HAP-1 (cell line): ENCODE measurements at regions not wholly inside any gene's neighbourhood (a gene's known extent, or its start where the extent isn't known, plus 50 kb on each side); places are given as distances from the start of the nearest gene placed in this dataset.
A peak's percentile ranks its signal among the peaks of the same experiment; 100 is the strongest.
"Not testable (repeated sequence)": the region's sequence is repeated elsewhere in the genome, so short reads cannot be mapped to it uniquely, and the experiment has no call there.

ENCODE experiments used
- DNase-seq, 2 experiments: peaks; one replicate each; pipeline ENCODE4 v3.0.0-alpha.2; 2016 to 2020; ENCODE audit warnings: low spot score in 2 of 2
- H3K27me3 ChIP-seq: fragments of 250-450 bp; sonication (Bioruptor Pico); 2 replicates; pipeline ENCODE4 v1.5.1; 2020; ENCODE audit warnings: low read depth, mild to moderate bottlenecking, moderate library complexity
- H3K36me3 ChIP-seq: fragments of 250-450 bp; sonication (Bioruptor Pico); replicated peaks from 2 replicates; pipeline ENCODE4 v1.5.1; 2020; ENCODE audit warnings: mild to moderate bottlenecking
- H3K4me1 ChIP-seq: fragments of 250-450 bp; sonication (Bioruptor Pico); 2 replicates; pipeline ENCODE4 v1.5.1; 2020; ENCODE audit warnings: mild to moderate bottlenecking
- H3K4me3 ChIP-seq: fragments of 250-450 bp; sonication (Bioruptor Pico); 2 replicates; pipeline ENCODE4 v1.5.1; 2020; ENCODE audit warnings: mild to moderate bottlenecking, moderate library complexity
- H3K9me3 ChIP-seq: fragments of 250-450 bp; sonication (Bioruptor Pico); 2 replicates; pipeline ENCODE4 v1.5.1; 2020; ENCODE audit warnings: mild to moderate bottlenecking, moderate library complexity
- in situ Hi-C: fragments of 300-500 bp; cut with MboI; formaldehyde crosslinking; loops from 3 replicates; pipeline ENCODE4 v1.14.3; 2020; ENCODE audit warnings: low sequenced_read_pairs, inconsistent platforms, mixed read lengths

DNA sequence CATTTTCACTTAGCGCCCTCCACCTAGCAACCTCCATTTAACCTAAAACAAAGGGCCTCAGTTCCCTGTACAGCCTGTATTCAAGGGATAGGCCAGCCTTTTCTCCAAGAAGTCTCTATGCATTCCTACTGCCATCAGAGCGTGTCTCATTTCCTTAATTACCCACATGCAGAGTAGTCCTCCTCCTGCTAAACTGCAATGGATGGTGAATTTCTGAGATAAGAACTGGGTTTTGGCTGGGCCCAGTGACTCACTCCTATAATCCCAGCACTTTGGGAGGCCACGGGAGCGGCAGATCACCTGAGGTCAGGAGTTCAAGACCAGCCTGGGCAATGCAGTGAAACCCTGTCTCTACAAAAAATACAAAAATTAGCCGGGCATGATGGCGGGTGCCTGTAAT is 71.1 kb upstream of the GPR158 start:
- Histone ChIP-seq H3K9me3 (no peaks in the 10 kb centered on the region), H3K36me3 (no peaks in the 10 kb centered on the region), H3K4me1 (peaks cover 17% of the 10 kb centered on the region), H3K27me3 (no peaks in the 10 kb centered on the region), H3K4me3 (no peak overlapping the region)
- in situ Hi-C loops, result no loop called here
- no peak for DNase-seq

DNA sequence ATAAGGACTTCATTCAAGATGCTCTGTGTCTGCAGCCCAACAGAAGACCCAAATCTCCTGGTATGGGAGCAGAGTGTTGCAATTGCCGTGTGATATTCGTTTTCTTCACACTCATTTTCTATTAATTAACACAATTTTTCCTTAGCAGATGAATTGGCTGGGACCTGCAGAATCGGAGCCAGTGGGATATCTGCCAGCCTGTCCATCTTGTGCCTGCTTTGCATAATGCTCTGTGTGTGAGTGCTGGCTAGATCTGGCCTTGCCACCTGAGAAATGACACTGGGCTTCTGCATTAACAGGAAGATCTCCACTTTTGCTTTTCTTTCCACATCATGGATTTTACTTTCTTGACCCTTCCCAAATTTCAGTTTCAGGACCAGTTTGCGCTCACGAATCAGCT is 70.4 kb upstream of the GPR158 start:
- in situ Hi-C loops, result no loop called here
- DNase-seq, result no peak
- Histone ChIP-seq H3K9me3 (no peaks in the 10 kb centered on the region), H3K36me3 (no peaks in the 10 kb centered on the region), H3K27me3 (no peaks in the 10 kb centered on the region), H3K4me3 (no peak overlapping the region), H3K4me1 (peaks cover 22% of the 10 kb centered on the region)

DNA sequence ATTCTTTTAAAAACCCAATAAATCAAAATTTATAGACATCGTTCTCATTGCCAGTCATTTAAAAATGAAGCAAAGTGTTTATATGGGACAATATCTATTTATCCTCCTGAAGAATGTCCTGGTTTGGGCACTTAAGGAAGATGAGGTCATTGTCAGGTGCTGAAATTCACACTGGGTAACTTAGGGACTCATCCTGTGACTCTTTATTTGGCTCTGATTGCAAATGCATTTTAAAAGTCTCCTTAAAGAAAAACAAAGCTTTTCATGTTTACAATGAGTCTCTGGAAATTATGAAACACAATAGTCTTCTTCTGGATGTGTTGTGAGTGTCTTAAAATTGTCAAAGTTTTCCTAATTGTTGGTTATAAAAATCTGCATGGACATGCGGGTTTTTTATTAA is 69.5 kb upstream of the GPR158 start:
- Histone ChIP-seq H3K4me1 (peaks cover 22% of the 10 kb centered on the region), H3K27me3 (no peaks in the 10 kb centered on the region), H3K4me3 (no peak overlapping the region), H3K9me3 (no peaks in the 10 kb centered on the region), H3K36me3 (no peaks in the 10 kb centered on the region)
- in situ Hi-C loops, result no loop called here
- DNase-seq, result no peak

DNA sequence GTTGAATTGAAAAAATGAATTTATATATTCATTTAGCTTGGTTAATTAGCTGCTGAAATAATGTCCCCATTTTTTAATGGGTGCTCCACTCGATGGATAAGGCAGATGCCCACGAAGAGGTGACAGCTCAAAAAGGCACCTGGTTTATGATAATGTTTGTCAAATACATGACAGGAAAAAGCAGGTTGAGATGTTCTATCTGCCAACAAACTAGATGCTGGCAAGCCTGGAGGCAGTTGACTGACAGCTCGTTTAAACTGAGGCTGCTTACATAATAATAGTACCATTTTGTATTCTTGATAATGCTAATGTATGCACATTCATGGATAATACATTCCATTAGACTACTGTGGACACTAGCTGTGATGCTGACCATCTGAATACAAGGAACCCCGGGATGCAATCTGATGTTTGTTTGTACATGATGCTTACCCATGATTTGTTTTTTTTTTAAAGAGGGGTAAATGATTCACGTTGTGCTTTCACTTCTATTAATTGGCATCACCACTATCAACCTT is 69.0 kb upstream of the GPR158 start:
- Histone ChIP-seq H3K27me3 (no peaks in the 10 kb centered on the region), H3K36me3 (no peaks in the 10 kb centered on the region), H3K9me3 (no peaks in the 10 kb centered on the region), H3K4me3 (no peak overlapping the region), H3K4me1 (peaks cover 22% of the 10 kb centered on the region)
- DNase-seq, result peak; percentile 41 to 62
- in situ Hi-C loops, result no loop called here

DNA sequence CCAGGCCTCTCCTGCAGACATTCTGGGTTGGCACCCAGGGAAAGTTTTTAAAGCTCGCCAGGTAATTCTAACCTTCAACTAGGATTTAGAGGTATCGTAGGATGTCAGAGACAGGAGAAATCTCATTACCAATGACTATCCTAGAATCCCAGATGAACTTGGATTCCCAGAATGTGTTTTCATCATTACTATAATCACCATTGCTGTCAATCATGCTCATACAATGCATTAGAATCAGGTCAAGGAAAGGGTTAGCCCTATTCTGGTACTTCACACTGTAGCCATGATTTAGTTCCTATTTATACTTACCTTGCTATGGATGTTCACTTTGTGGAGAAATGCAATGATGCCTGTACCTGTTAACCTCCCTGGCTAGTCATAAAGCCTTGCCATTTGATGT is 67.0 kb upstream of the GPR158 start:
- in situ Hi-C loops, result no loop called here
- H3K4me3 ChIP-seq, result no peak overlapping the region
- no peaks in the 10 kb centered on the region for H3K36me3 ChIP-seq
- H3K9me3 ChIP-seq, result no peaks in the 10 kb centered on the region
- H3K4me1 ChIP-seq, result peaks cover 22% of the 10 kb centered on the region
- no peaks in the 10 kb centered on the region for H3K27me3 ChIP-seq
- no peak for DNase-seq

DNA sequence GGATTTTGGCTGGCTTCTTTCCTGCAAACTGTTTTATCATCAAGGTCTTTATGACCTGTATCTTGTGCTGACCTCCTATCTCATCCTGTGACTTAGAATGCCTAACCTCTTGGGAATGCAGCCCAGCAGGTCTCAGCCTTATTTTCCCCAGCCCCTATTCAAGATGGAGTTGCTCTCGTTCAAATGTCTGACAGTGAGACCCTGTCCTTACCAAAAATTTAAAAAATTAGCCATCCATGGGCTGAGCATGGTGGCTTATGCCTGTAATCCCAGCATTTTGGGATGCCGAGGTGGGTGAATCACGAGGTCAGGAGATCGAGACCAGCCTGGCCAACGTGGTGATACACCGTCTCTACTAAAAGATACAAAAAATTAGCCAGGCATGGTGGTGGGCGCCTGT is 64.9 kb upstream of the GPR158 start:
- in situ Hi-C loops, H3K4me3 ChIP-seq: not testable (repeated sequence)

DNA sequence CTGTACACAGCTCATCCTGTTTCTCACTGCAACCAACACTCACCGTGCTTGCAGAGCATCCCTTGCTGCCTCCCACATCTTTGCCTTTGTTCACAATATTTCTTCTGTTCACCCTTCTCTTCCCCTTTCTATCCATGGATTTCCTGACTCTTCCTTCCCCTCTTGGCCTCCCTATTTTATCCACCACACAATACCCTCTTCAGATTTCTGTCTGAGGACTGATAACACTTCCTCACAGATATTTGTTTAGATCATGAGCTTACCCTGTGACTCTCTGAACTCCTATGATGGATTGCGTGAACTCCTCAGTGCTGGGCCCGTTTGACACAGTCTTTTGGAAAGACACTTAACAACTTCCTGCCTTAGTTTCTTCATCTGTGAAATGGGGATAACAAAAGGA is 62.8 kb upstream of the GPR158 start:
- DNase-seq, result no peak
- H3K9me3 ChIP-seq, result no peaks in the 10 kb centered on the region
- no peaks in the 10 kb centered on the region for H3K36me3 ChIP-seq
- H3K4me1 ChIP-seq, result peaks cover 11% of the 10 kb centered on the region
- H3K27me3 ChIP-seq, result no peaks in the 10 kb centered on the region
- no peak overlapping the region for H3K4me3 ChIP-seq
- in situ Hi-C loops, result no loop called here

More for the DNA sequence above, 64.9 kb upstream of the GPR158 start:
- DNase-seq, H3K36me3 ChIP-seq, H3K27me3 ChIP-seq, H3K9me3 ChIP-seq: not testable (repeated sequence)
- H3K4me1 ChIP-seq, result peaks cover 22% of the 10 kb centered on the region

DNA sequence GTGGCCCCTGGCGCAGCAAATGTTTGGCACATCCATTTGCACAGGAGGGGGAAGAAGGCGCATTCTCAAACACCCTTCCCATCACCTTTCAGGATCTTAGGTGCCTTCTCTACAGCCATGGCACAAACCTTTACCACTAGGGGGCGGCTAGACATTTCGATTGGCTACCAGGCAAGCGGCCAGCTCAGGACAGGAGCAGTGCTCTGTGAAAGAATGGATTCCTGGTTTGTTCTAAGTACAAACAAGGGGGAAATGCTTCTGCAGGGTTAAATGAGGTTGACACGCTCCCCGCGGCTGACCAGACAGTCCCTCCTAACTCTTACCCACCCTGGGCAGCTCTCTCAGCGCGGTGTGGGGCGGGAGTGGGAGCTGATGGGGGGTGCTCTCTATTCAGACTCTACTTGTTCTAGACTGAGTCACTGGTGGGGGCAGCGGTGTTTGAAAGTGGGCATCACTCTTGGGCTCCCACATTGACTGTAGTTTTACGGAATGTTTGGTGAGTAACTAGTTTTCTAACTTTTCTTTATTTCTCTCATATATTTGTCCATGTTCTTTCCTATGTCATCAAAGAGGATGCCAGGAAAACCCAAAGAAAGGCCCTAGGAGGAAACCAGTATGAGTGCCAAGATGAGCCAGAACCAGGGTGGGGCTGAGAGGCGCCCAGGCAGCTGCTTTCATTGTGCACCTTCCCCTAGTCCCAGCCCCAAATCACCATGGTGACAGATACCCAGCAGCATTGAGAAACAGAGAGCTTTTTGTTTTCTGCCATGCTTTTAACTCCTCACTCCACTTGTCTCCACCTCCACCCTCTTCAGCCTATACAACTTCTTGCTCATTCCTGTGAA is 61.4 kb upstream of the GPR158 start:
- Histone ChIP-seq H3K4me3 (no peak overlapping the region), H3K36me3 (no peaks in the 10 kb centered on the region), H3K9me3 (no peaks in the 10 kb centered on the region), H3K4me1 (peaks cover 7% of the 10 kb centered on the region), H3K27me3 (no peaks in the 10 kb centered on the region)
- in situ Hi-C loops, result no loop called here
- peak; percentile 74 to 90 for DNase-seq

DNA sequence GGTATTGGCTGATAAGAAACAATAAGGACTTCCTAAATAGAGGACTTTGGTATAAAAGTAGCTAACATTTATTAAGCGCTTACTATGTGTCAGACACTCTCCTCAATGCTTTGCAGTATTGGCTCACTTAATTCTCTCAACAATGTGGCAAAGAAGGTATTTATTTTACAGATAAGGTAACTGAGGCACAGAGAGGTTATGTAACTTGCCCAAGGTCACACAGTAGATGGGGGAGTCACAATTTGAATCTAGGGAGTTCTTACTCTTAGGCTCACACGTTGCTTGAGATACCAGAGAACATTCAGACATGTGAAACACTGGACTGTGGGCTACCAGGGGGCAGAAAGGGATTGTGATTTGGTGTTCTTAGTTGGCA is 60.8 kb upstream of the GPR158 start:
- DNase-seq, result no peak
- in situ Hi-C loops, result no loop called here

DNA sequence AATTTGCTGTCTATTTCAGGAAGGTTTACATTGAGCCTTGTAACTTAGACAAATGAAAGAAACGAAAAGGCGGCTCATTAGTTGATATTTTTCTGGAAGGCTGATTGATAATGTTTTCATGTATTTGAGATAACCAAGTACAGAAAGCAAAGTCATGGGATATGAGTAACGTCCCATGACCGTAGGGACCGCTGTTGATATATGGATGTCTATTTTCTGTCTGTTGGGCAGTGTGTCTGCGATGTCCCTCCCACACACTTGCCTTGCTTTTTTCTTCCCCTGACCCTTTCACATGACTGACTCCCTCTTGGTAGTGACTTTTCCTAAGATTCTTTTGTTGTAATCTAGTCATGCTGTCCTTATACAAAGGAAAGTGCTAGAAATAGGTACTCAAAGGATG is 57.0 kb upstream of the GPR158 start:
- in situ Hi-C loops, result no loop called here
- no peaks in the 10 kb centered on the region for H3K36me3 ChIP-seq
- H3K4me3 ChIP-seq, result no peak overlapping the region
- DNase-seq, result no peak
- no peaks in the 10 kb centered on the region for H3K4me1 ChIP-seq
- no peaks in the 10 kb centered on the region for H3K9me3 ChIP-seq
- no peaks in the 10 kb centered on the region for H3K27me3 ChIP-seq

More for the DNA sequence above, 60.8 kb upstream of the GPR158 start:
- Histone ChIP-seq H3K27me3 (no peaks in the 10 kb centered on the region), H3K4me1 (peaks cover 1% of the 10 kb centered on the region; the same call in 1 of the 2 replicates), H3K9me3 (no peaks in the 10 kb centered on the region), H3K36me3 (no peaks in the 10 kb centered on the region), H3K4me3 (no peak overlapping the region)

DNA sequence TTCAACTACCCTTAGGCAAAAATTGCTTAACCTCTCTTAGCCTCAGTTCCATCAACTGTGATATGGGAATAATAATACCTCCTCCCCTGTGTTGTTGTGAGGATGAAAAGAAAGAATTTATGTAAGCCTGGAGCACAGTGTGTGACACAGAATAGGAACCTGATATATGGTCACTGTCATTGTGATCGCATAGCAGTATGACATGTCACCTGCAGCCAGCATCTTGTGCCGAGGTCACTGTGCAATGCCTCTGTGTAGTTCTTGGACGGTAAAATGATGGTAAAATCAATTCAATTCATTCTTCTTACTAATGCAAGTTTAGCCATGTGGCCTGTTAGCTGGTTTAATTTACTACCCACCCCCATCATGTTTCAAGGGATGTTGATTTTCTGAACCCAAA is 54.6 kb upstream of the GPR158 start:
- Histone ChIP-seq H3K4me3 (no peak overlapping the region), H3K36me3 (no peaks in the 10 kb centered on the region), H3K9me3 (no peaks in the 10 kb centered on the region), H3K4me1 (no peaks in the 10 kb centered on the region), H3K27me3 (no peaks in the 10 kb centered on the region)
- no peak for DNase-seq
- in situ Hi-C loops, result no loop called here
